Panc1 (cell line): ENCODE measurements at regions not wholly inside any gene's neighbourhood (a gene's known extent, or its start where the extent isn't known, plus 50 kb on each side); places are given as distances from the start of the nearest gene placed in this dataset.

Experiments
- CTCF ChIP-seq: fragments of 450-650 bp; IDR thresholded peaks from 2 replicates; pipeline ENCODE4 v1.5.1; 2017; ENCODE audit warnings: mild to moderate bottlenecking
- POLR2AphosphoS5 ChIP-seq: IDR thresholded peaks from 2 replicates; pipeline ENCODE4 v1.6.1; 2012; ENCODE audit warnings: mild to moderate bottlenecking, low read depth, low read length, moderate library complexity
- REST ChIP-seq, 2 experiments: IDR thresholded peaks; 2 replicates each; pipeline ENCODE4 v1.6.1; 2011 to 2012; ENCODE audit warnings: low read depth in 2 of 2, control low read depth in 1 of 2, low read length in 1 of 2, mild to moderate bottlenecking in 1 of 2, moderate library complexity in 1 of 2; ENCODE audit not compliant: insufficient read depth in 1 of 2
- SIN3A ChIP-seq: IDR thresholded peaks from 2 replicates; pipeline ENCODE4 v1.6.1; 2012; ENCODE audit warnings: low read depth, mild to moderate bottlenecking, low read length, moderate library complexity, borderline replicate concordance; ENCODE audit not compliant: insufficient read depth
- TCF7L2 ChIP-seq: IDR thresholded peaks from 2 replicates; pipeline ENCODE4 v1.6.1; 2011; ENCODE audit warnings: mild to moderate bottlenecking, low read depth, low read length, inconsistent platforms

GRCh38 chr9:78821126-78821822 is 524.3 kb downstream of the PSAT1 start:
- TF ChIP-seq CTCF (peak; percentile 72), SIN3A (no peak), POLR2AphosphoS5 (no peak), REST (IDR thresholded peaks at IDR 0.05; ENCODE audit: insufficient read depth in 1 of 2, low read depth in 2 of 2, low read length in 1 of 2) (no peak), TCF7L2 (no peak)
